Activated CD4-positive, alpha-beta T cell treated with anti-CD3 and anti-CD28 coated beads, Interleukin-2, amount 50 U/mL, for 1 hour (primary cell): ENCODE measurements at regions not wholly inside any gene's neighbourhood (a gene's known extent, or its start where the extent isn't known, plus 50 kb on each side); places are given as distances from the start of the nearest gene placed in this dataset.

Experiments
- DNase-seq: peaks from one replicate; pipeline ENCODE4 v3.0.0-alpha.2; 2020

DNA sequence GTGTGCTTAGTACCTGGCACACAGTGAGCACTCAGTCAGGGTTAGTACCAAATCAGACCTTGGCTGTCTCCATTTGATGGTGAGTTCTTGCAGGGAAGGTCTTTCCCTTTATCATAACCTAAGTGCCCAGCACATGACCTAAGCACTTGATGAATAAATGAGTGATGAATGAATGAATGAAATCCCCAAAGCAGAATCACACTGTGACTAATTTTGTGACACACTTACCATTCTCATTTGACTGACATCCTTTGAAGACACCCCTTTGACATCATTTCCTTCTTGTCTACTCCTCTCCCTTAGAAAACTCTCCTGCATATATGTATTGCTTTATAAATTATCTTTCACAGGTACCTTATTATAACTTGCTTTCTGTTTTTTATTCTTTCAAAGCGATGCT is 130.2 kb upstream of the ELL2 start:
- no peak for DNase-seq

DNA sequence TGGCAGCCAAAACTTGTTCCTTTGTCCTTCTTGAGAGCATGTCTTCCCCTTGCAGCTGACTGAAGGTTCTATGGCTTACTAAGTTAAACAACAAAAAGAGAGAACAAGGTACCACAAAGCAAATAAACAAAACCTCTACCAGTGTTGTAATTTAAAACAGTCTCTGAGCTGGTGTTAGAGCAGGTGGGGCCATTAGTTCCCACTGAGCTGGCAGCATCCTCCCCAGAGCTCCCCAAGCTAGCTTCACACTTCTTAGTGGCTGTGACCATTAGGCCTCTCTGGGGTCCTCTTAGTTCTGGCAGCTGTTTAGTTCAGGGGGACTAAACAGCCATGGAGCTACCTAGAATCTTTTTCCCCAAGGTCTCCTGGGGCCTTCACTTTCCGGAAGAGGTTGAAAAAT is 128.6 kb upstream of the ELL2 start:
- DNase-seq: no peak

DNA sequence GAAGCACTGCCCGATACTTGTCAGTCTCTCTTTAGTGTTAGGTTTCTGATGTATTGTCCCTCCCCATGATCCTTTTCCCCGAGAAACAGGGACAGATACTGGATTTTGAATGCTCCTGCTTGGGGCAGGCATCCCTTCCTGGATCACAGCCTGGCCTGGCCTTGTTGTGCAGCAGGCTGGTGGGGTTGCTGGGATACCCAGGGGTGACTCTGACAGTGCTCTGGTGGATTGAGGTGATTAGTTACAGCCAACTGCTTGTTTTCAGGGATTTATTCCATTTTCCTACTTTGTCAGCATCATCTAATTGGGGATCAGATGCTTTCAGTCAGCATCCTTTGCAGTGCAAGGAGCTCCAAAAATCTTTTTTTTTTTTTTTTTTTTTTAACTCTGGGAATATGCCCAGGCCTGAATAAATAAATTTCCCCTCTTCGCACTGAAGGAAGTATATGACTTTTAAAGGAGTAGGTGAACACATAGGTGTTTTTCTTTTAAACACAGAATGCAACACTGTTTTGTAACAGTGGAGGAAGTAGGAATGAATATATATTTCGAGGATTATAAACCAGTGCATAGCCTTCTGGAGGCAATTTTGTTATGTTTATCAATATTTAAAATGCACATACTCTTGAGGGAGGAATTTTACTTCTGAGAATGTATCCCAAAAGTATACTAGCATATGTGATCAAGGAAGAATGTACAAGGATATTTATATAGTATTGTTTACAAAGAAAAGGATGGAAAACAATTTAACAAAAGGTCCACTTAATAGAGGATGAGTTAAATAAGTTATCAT is 127.3 kb upstream of the ELL2 start:
- no peak for DNase-seq

DNA sequence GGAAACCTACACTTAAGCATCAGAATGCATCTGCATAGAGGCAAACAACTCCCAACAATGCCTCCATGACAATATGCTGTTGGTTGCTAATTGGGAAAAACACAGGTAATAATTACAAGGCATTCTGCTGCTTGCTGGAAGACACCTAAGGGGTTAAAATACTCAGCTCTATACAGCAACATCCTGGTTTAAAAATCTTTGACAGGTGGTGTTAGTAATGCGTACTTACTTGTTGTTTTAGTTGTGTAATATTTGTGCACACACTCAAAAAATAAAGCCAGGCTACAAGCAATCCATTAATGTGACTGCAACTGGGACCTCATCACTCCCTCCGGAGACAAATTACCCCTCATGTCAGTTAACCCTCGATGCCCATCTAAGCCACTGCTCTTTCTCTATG is 126.3 kb upstream of the ELL2 start:
- DNase-seq: no peak

DNA sequence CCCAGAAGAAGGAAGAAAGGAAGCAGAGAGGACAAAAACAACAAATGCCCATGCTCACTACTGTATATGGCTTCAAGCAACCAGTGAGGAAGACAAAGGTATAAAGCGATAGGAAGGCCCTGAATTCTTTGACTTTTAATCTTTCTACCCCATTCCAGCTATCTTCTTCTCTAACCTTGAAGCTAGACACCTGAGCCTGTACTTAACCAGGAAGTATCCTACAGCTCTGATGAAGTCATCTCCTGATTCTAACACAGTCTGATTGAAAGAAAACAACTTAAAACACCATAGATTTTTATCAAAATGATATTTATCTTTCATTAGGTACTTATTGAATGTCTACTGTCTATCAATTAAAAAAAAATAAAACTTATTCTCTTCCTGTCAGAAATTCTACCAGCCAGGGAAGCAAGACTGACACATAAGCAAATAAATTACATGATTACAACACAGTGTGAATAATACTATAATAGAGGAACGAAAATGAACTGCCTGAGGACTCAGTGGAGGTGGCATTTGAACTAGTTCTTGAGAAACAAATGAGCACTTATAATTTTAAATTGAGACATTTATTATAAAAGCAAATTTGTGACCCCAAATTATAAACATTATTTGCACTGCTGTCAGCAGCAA is 123.3 kb upstream of the ELL2 start:
- no peak for DNase-seq

DNA sequence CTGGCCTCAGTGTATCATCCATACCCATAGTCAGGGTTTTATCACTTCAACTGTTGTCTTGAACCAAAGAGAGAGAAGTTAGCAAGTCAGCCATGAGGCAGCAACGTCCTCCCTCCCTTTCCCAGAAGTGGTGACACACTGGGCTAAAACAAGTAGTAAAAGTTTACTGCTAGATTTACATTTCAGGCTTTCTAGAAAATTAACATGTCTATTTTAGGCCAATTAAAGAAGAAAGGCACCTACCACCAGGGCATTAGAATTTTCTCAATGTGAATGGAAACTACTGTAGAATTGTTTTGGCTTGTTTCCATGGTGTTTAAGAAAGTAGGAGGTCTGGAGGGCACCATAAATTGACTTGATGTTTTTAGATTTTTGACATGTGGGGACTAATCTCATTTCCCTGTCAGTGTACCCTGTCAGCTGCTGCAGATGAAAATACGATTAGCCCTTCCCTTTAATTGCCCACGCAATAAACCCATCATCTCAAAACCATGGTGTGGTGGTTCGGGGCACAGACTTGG is 121.8 kb upstream of the ELL2 start:
- no peak for DNase-seq

DNA sequence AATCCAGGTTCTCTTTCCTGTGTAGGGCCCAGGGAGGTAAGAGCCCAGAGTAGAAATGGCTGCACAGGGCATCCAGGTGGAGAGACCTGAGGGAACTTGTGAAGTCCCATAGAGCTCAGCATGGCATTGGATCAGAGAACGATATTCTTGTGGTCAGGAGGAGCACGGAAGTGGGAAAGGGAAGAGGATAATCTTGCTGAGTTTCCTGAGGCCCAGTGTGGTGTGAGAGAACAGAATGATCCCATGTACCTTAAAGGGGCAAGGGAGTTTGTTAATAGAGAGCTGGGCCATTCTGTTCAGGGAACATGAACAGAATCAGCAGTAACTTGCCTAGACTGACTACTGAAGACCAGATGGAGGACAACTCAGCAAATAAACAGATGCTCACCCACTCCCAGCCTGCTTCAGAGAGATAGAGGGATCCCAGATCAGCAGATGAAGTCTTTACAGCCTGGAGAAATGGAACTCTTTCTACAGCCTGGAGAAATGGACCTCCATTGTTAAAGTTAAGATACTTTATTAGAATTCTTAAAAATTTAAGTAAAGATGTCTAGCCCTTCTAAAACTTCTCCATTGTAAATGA is 119.7 kb upstream of the ELL2 start:
- DNase-seq: no peak

DNA sequence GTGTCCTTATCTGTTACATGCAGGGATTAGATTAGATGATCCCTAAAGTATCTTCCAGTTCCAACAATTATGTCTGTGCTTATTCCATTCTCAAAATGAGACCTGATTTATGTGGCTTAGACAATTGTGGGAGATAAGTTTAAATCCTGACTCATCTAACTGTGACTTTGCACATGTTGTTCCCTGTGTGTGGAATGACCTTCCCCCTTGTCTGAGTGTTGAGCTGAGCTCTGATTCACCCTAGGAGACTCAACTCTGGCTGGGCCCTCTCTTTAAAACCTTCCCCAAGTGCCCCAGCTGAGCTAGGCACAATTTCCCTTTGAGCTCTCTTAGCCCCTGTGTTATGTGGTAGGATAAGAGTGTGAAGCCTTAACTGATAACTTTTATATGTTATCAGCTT is 118.9 kb upstream of the ELL2 start:
- no peak for DNase-seq

DNA sequence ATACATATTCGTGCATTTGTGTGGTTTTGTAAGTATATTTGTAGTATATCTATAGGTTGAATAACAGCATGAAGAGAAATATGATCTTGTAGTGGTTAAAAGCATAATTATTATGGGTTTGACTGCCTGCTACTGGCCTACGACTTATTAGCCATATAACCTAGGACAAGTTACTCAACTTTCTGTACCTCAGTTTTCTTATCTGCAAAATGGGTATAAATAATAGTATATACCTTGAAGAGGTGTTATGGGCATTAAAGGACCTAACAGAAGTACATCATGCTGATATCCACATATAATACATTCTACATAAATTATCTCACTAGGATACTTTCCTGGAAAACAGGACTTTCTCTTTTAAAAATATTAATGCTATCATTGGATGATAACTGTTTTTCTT is 118.3 kb upstream of the ELL2 start:
- no peak for DNase-seq

DNA sequence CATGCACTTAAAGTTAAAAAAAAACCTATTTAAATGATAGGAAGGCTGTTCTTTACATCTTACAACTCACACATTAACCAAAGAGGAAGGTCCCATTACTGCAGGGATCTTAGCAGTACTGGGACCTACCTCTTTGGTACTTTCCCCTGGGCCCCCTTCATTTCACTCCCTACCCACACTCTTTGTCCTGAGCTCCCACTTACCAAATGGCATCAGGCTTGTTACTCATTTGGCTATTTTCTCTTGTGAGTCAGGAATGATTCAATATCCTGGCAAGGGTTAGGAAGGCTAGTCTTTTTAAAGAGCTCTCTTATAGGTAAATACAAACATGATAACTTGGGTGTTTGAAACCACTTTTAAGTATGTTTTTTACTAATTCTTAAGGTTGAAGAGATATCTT is 117.4 kb upstream of the ELL2 start:
- DNase-seq: no peak

DNA sequence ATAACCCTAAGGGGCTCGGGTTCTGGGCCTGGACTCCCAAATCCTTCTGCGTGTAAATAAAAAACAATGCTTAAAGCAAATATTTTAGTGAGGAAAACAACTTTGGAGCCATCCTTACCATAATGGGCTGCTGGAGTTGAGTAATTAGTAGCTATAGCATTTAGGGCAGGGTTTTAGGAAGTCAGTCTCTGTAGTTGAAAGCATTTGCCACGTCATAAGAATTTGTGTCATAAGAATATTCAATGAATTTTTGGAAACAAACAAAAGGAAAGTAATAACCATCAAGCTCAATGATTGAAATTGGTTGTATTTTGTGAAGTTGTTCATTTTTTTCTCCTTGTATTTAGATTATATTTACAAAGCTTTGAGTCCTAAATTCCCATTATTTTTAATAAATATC is 114.8 kb upstream of the ELL2 start:
- no peak for DNase-seq

DNA sequence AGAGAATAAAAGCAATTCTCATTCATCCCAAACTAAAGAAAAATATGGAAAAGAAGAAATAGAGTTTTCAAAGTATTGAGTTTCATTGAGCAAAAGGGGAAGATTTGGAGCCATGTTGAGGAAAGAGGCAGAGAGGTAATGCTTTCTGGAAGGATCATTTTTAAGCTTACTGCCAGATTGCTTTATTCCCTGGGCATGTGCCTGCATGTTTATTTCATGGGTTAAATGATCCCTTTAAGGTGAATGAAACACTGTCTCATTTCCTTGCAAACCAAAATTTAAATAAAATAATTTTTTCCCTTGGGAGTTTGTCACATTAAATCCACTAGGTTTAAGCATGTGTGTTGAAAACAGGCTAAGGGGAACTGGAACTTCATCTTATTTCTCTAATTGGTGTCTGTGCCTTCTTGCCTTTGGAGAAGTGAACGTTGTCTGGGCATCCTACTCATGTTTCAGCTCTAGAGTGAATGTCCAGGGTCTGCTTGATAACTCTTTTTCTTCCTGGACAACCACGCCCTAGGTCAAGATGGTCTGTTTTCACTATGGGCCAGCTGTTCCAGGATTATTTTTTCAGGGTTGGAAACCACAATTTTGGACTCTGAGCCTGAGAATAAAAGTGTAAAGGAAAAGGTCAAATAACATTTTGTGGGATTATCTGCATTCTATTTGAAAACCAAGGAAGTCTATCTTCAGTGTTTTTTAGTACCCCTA is 114.1 kb upstream of the ELL2 start:
- no peak for DNase-seq

DNA sequence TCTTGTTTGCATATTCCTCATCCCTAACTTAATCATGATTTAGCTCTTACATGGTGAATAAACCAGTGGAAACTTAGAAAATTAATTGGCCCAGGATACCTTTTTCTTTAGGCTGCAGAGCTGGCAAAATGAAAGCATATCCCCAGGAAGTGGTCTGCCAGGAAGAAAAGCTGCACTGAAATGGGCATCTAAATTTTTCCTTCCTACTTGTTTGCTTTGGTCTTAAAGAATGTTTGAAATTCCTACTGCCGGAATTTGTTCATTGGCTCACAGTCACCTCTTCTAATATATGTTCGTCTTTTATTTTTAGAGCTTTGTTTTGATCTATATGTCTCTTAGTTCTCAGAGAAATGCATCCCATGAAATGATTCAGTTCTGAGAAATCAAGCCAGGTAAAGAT is 113.2 kb upstream of the ELL2 start:
- DNase-seq: no peak

DNA sequence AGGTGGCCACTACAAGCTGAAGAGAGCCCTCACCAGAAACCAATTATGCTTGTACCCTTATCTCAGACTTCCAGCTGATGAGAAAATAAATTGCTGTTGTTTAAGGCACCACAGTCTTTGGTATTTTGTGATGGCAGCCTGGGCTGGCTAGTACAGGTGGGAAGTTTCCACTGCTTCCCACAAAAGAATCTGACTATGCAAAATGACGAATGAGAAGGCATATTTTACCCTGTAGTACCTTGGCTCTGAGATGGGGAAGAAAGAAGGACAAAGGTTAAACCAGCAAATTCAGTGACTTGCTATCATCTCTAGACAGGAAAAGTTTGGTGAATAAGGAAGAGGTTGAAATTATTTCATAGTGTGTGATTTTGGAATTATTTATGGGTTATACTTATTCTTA is 112.8 kb upstream of the ELL2 start:
- DNase-seq: no peak

DNA sequence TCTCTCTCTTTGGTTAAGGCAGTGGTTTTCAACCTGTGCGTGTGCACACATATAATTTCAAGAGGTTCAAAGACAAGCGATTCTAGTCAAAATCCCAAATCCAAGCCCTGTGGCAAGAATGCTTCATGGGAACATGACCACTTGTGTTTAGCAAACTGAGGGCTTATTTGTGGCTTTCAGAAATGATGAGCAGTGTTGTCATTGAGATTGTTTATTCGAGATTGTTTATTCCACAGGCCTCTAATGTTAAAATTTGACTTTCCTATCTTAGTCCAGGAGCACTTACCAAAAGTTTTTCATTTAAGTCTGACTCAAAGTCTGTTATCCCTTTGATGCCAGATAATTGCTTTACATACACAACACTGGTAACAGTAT is 111.1 kb upstream of the ELL2 start:
- DNase-seq: no peak

DNA sequence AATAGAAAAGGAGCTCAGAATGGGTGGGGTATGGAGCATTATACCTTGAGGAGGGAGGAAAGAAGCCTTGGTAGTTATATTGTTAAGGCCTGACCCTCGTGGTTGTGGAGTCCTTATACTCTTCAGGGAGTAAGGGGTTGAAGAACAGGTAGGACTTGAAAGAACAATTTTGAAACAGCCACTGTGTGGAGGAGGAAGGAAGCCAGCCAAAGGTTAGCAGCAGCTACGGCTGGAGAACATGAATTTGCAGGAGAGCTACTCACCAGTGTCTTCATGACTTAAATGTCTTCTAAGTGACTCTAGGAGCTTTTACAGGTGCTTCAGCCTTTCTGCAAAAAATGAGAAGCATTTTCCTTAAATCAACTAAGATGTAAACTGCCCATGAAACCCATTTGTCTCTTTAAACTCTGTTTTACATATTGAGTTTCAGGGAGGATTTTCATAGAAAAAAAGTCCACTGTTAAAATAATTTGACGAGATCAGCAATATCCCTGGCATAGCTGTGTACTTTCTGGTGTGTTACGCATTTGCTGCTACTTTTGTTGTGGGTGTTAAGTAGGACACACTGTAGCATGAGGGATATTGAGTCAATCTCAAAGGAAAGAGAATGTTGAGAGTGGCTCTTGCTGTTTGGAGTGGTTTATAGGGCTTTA is 110.6 kb upstream of the ELL2 start:
- no peak for DNase-seq

DNA sequence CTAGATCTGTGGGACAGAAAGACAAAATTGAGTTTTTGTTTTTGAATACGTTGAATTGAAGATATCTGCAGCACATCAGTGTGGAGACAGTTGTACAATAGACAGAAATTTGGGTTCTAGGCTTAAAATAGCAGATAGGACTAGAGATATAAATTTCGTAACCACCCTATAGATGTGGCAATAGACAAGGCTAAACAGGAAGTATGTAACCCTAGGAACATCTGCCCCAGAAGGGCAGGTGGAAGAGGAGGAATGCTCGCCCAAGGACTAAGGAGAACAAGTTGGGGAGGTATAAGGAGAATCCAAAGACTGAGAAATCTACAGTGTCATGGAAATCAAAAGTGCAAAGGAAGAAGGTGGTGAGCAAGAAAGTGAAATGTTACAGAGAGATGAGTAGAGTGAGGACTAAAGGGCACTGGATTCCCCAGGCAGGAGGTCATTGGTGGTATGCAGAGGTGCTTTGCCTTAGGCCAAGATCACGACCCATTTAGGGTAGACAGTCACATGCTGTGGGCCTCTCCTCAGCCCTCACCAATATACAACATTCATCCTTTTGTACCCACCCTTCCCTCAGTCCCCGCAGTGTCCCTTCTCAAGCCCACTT is 109.1 kb upstream of the ELL2 start:
- DNase-seq: no peak

DNA sequence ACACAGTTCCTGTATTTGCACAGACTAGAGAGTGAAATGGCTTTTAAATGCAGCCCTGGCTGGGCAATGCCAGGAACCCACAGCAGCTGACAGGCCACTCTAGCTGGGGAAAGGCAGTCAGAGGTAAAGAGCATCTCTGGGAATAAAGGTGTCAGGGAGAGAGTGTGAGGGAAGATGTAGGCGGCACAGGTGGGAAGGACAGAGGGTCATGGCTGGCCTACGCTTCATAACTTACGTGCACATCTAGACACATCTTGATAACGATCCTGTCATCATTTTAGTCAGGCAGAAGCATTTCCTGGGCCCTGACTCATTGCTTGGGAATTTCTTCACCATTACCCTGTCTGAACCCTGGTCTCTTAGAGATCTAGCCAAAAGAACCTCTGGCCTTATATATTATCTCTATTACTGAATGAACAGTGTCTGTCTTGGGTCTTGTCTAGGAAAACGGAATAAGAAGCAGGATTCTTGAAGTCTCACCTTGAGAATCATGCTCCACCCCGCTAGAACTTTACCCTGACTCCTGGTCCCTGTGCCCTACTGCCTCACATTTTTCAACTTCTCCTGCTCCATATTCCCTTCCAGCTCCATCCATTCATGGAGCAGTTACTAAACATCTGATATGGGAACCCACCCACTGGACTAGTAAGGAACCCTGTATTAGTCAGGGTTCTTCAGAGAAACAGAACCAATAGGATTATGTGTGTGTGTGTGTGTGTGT is 106.4 kb upstream of the ELL2 start:
- DNase-seq: no peak

DNA sequence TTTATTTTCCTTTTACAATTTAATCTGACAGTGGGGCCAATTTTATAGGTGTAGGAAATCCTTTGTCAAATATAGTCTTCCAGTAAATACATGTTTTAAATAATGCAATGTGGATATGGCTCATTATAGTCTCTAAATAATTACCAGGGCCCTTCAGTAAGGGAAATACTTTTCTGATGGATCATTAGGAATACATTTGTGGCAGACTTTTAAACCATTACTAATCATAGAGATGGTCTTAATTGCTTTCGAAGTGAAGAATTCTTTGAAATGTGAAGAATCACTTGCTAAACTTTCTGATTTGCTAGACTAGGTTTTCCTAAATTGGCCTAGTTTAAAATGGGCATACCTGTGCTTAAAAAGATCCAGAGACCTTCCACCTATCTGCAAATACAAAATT is 105.6 kb upstream of the ELL2 start:
- DNase-seq: no peak

DNA sequence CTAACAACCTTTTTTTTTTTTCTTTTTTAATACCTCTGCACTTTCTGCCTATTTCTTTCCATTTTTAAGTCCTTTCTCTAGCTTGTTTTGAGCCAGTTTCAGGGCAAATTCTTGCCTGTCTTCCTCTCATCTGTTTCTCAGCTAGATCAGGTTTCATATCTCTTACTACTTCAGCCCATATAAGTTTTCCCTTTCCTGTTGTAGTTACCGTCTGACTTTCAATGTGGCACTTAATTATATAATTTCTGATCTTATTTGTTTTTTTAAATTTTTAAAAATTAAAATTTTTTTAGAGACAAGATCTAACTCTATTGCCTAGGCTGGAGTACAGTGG is 104.7 kb upstream of the ELL2 start:
- DNase-seq: no peak

DNA sequence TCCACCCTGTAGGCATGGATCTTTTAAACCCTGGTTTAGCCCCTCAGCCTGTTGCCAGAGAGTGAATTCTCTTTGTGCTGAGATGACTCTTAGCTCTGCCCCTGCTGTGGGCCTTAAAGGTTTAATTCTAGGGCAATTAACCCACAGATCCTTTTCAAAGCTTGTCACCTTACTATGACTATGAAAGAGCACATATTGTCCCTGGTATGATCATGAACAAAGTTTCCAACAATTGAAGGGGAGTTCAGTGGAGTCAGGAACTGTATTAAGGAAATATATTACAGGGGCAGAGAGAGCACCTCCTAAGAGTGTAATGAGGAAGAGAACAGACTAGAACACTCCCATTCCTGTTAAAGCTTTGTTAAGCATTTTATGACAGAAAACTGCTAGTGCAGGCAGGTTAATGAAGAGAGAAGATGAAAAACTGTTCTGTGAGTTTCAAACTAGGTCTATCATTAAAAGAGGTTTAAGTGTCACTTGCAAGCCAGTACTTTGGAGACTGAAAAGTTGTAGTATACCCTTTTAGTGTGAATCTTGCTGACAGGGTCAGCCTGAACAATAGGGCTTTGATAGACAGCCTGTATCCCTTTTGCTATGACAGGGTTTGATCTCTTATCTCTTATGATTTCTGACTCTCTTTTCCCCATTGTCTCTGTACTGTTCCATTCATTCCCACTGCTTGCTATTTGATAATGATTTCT is 104.2 kb upstream of the ELL2 start:
- DNase-seq: no peak

DNA sequence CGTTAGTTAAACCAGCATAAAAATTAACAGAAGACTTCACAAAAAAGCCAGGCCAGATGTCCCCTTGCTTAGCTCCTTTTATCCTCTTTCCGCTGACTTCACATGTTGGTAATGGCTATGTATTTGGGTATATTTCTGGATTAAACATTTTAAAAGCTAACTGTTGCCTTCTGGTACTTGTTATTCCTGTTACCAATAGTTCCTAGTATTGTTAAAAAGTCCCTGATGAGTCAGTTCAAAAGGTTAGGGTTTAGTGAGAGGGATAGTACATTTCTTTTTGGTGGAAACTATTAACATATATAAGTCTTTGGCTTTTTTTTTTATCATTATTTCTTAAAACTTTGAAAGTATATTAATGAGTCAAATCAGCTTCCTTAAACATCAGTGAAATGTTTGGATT is 103.2 kb upstream of the ELL2 start:
- no peak for DNase-seq
